ENCODE measurements at regions not wholly inside any gene's neighbourhood (a gene's known extent, or its start where the extent isn't known, plus 50 kb on each side); places are given as distances from the start of the nearest gene placed in this dataset.

DNA sequence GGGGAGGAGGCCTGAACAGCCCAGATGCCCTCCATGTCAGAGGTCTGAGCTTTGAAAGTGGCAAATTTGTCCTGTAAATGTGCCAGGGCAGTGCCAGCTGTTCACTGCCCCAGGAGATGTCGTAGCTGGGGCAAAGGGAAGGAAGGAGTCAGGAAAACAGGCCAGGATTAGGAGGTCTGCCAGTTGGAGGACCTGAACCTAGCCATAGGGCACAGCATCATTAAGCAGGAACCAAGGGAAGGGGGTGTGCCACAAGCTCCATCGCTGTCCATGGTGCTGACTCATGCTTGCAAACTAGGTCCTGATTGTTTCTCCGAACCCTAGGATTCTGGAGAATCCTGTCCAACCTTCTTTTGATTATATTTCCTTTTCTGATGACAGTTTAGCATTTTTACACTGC lies 124.2 kb downstream of the TMEM132E start:
- H4K20me1 ChIP-seq (ENCODE audit: insufficient read depth, low read length): no peaks in the 10 kb centered on the region
- DNase-seq: peak in 1 of 3 donors; percentile 2
- Mint-ChIP-seq H3K4me1 (no peaks in the 10 kb centered on the region), H3K4me3 (no peak overlapping the region), H3K36me3 (no peaks in the 10 kb centered on the region), H3K27ac (no peak overlapping the region), H3K9me3 (peaks cover 0 to 3% (median 0%) of the 10 kb centered on the region in 7 donors), H3K27me3 (ENCODE audit: low read depth in 3 of 3) (peaks cover 0 to 4% (median 3%) of the 10 kb centered on the region in 3 donors)
- H3K27ac ChIP-seq (ENCODE audit: low read depth in 1 of 2, low read length in 2 of 2): no peak overlapping the region
- TF ChIP-seq, protein P1, sequence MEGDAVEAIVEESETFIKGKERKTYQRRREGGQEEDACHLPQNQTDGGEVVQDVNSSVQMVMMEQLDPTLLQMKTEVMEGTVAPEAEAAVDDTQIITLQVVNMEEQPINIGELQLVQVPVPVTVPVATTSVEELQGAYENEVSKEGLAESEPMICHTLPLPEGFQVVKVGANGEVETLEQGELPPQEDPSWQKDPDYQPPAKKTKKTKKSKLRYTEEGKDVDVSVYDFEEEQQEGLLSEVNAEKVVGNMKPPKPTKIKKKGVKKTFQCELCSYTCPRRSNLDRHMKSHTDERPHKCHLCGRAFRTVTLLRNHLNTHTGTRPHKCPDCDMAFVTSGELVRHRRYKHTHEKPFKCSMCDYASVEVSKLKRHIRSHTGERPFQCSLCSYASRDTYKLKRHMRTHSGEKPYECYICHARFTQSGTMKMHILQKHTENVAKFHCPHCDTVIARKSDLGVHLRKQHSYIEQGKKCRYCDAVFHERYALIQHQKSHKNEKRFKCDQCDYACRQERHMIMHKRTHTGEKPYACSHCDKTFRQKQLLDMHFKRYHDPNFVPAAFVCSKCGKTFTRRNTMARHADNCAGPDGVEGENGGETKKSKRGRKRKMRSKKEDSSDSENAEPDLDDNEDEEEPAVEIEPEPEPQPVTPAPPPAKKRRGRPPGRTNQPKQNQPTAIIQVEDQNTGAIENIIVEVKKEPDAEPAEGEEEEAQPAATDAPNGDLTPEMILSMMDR (IDR thresholded peaks at IDR 0.05): no peak
- H3K27me3 ChIP-seq (ENCODE audit: control insufficient read depth in 2 of 2, insufficient read depth in 2 of 2, low read length in 2 of 2): no peaks in the 10 kb centered on the region
- H3K4me2 ChIP-seq (replicated peaks; ENCODE audit: extremely low read depth, low read length, poor library complexity, severe bottlenecking): no peak overlapping the region
- H3K36me3 ChIP-seq (replicated peaks in 1 of 2; ENCODE audit: control insufficient read depth in 1 of 2, insufficient read depth in 2 of 2, low read length in 2 of 2): no peaks in the 10 kb centered on the region
- H3K4me1 ChIP-seq (ENCODE audit: control insufficient read depth in 1 of 2, insufficient read depth in 2 of 2, low read length in 2 of 2): no peaks in the 10 kb centered on the region
- H3K4me3 ChIP-seq (replicated peaks in 1 of 3; ENCODE audit: low read depth in 2 of 3, low read length in 3 of 3): no peak overlapping the region
- H3K9me3 ChIP-seq (replicated peaks in 1 of 2; ENCODE audit: control insufficient read depth in 1 of 2, insufficient read depth in 1 of 2, low read length in 2 of 2): no peaks in the 10 kb centered on the region
- WGBS (ENCODE audit: insufficient coverage): 29% methylated on average over 3 of the region's 3 CpGs
- intact Hi-C loops (cut with micrococcal nuclease): no loop called here
- H2AFZ ChIP-seq (ENCODE audit: insufficient read depth, low read depth, low read length, poor library complexity, severe bottlenecking): no peak overlapping the region
- H3K9ac ChIP-seq (ENCODE audit: insufficient read depth, low read length, poor library complexity, severe bottlenecking): no peak overlapping the region
- H3K79me2 ChIP-seq (ENCODE audit: insufficient read depth, low read length): no peaks in the 10 kb centered on the region

DNA sequence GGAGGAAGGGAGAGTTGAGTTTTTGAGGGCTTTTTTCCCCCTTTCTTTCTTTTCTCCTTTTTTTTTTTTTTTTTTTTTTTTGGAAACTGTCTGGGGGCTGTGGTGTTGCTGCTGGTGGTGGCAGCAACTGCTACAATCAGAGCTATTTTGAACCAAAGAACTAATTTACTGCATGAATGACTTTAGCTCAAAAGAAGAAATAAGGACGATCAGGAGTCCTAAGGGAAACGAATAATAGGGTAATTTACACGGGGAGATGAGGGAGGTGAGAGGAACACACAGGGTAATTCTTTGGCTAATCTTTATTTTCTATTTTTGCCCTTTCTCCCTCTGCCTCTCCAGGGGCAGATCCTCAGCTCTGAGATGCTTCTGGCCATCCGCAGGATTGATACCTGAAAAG lies 119.8 kb downstream of the TMEM132E start:
- no peak overlapping the region for H3K4me2 ChIP-seq (replicated peaks; ENCODE audit: extremely low read depth, low read length, poor library complexity, severe bottlenecking)
- Mint-ChIP-seq H3K36me3 (no peaks in the 10 kb centered on the region), H3K4me3 (no peak overlapping the region), H3K9me3 (peaks cover 0 to 1% (median 0%) of the 10 kb centered on the region in 7 donors), H3K27ac (no peak overlapping the region), H3K4me1 (no peaks in the 10 kb centered on the region), H3K27me3 (ENCODE audit: low read depth in 3 of 3) (peaks cover 3 to 10% (median 8%) of the 10 kb centered on the region in 3 donors)
- no peaks in the 10 kb centered on the region for H4K20me1 ChIP-seq (ENCODE audit: insufficient read depth, low read length)
- no peak overlapping the region for H3K27ac ChIP-seq (ENCODE audit: low read depth in 1 of 2, low read length in 2 of 2)
- no peak overlapping the region for H3K4me3 ChIP-seq (replicated peaks in 1 of 3; ENCODE audit: low read depth in 2 of 3, low read length in 3 of 3)
- WGBS (ENCODE audit: insufficient coverage): no CpG with 5 or more reads among the region's 4 CpGs
- no peak overlapping the region for H3K9ac ChIP-seq (ENCODE audit: insufficient read depth, low read length, poor library complexity, severe bottlenecking)
- TF ChIP-seq, protein P1 (IDR thresholded peaks at IDR 0.05): no peak
- H3K79me2 ChIP-seq (ENCODE audit: insufficient read depth, low read length): no peaks in the 10 kb centered on the region
- no peaks in the 10 kb centered on the region for H3K27me3 ChIP-seq (ENCODE audit: control insufficient read depth in 2 of 2, insufficient read depth in 2 of 2, low read length in 2 of 2)
- no peak for DNase-seq
- no peaks in the 10 kb centered on the region for H3K4me1 ChIP-seq (ENCODE audit: control insufficient read depth in 1 of 2, insufficient read depth in 2 of 2, low read length in 2 of 2)
- no peaks in the 10 kb centered on the region for H3K9me3 ChIP-seq (replicated peaks in 1 of 2; ENCODE audit: control insufficient read depth in 1 of 2, insufficient read depth in 1 of 2, low read length in 2 of 2)
- H2AFZ ChIP-seq (ENCODE audit: insufficient read depth, low read depth, low read length, poor library complexity, severe bottlenecking): no peak overlapping the region
- no peaks in the 10 kb centered on the region for H3K36me3 ChIP-seq (replicated peaks in 1 of 2; ENCODE audit: control insufficient read depth in 1 of 2, insufficient read depth in 2 of 2, low read length in 2 of 2)
- intact Hi-C loops (cut with micrococcal nuclease): no loop called here
